ENCODE measurements at regions not wholly inside any gene's neighbourhood (a gene's known extent, or its start where the extent isn't known, plus 50 kb on each side); places are given as distances from the start of the nearest gene placed in this dataset.
A peak's percentile ranks its signal among the peaks of the same experiment; 100 is the strongest.
"Not testable (repeated sequence)": the region's sequence is repeated elsewhere in the genome, so short reads cannot be mapped to it uniquely, and the experiment has no call there.

DNA sequence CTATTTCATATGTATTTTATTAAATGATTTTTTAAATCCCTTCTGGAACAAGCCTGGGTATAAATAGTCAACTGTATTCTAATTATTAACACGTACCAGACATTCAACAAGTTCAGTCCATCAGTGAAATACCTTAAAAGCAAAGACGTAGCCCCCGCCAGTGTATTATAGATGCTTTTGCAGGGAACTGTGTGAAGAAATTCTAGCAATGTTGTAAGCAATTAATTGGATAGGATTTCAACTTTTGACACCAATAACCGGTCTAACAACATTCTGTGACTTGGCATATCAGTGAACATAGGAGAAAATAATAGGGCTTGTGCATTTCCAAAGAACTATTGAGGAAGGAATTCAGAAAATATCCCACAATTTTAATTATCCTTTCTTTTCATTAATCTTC, 67.2 kb upstream of the TGFBR2 start:
- H3K4me3 ChIP-seq, result no peak overlapping the region
- no peaks in the 10 kb centered on the region for H3K9me3 ChIP-seq
- H3K4me1 ChIP-seq, result peaks cover 13% of the 10 kb centered on the region
- H3K27me3 ChIP-seq (ENCODE audit: low read depth), result no peaks in the 10 kb centered on the region
- no peaks in the 10 kb centered on the region for H3K36me3 ChIP-seq (replicated peaks)
- in situ Hi-C loops (cut with MboI; ENCODE audit: low sequenced_read_pairs), result no loop called here
- no peak for DNase-seq (ENCODE audit: low spot score in 2 of 2)

DNA sequence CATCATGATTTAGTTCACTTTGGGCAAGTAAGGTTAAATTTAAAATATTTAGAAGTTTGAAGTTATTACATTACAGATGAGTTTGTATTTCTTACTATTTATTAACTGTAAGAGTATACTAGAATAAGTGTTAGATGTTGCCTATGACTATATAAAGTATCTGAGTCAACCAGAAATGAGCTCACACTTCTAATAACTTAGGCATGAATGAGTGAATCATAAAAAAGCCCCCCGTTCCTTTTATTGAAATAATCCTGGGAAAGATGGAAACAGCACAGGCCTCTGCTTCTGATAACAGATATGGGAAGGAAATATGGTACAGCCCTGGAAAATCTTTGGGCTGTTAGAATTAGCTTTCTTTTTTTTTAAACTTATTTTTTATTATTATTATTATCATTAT, 66.6 kb upstream of the TGFBR2 start:
- DNase-seq (ENCODE audit: low spot score in 2 of 2), result no peak
- Histone ChIP-seq H3K9me3 (no peaks in the 10 kb centered on the region), H3K27me3 (ENCODE audit: low read depth) (no peaks in the 10 kb centered on the region), H3K4me1 (peaks cover 13% of the 10 kb centered on the region), H3K36me3 (replicated peaks) (no peaks in the 10 kb centered on the region), H3K4me3 (no peak overlapping the region)
- in situ Hi-C loops (cut with MboI; ENCODE audit: low sequenced_read_pairs), result no loop called here

DNA sequence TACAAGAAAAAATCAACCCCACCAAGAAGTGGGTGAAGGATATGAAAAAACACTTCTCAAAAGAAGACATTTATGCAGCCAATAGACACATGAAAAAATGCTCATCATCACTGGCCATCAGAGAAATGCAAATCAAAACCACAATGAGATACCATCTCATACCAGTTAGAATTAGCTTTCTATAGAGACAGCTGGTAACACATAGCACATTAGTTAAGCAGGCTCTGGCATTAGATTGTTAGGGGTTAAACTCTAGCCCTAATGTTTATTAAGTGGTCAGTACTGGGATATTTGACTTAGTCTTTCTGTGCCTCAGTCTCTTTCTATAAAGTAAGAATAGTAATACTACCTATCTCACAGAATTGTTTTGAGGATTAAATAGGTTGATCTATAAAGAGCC, 65.2 kb upstream of the TGFBR2 start:
- DNase-seq (ENCODE audit: low spot score in 2 of 2); H3K27me3 ChIP-seq (ENCODE audit: low read depth); in situ Hi-C loops (cut with MboI; ENCODE audit: low sequenced_read_pairs); H3K36me3 ChIP-seq (replicated peaks); H3K9me3 ChIP-seq; H3K4me3 ChIP-seq: not testable (repeated sequence)
- peaks cover 13% of the 10 kb centered on the region for H3K4me1 ChIP-seq

DNA sequence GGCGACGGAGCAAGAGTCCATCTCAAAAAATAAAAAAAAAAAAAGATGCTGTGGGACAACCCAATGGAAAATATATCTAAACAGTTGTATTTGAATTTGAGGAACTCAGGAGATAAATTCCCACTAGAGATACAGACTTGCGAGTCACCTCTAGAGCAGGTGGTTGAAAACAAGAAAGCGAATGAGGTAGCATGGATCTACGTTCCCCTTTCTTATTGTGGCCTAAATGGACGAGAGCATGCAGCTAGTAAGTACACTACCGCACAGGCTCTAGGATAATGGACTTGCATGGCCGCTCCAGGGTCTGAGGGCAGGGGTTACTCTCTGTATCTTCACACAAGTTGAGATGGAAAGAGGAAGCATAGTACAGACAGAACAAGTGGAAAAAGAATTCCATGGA, 63.5 kb upstream of the TGFBR2 start:
- no peaks in the 10 kb centered on the region for H3K9me3 ChIP-seq
- in situ Hi-C loops (cut with MboI; ENCODE audit: low sequenced_read_pairs), result no loop called here
- no peaks in the 10 kb centered on the region for H3K36me3 ChIP-seq (replicated peaks)
- no peak overlapping the region for H3K4me3 ChIP-seq
- no peak for DNase-seq (ENCODE audit: low spot score in 2 of 2)
- H3K27me3 ChIP-seq (ENCODE audit: low read depth), result no peaks in the 10 kb centered on the region
- H3K4me1 ChIP-seq, result peaks cover 13% of the 10 kb centered on the region

DNA sequence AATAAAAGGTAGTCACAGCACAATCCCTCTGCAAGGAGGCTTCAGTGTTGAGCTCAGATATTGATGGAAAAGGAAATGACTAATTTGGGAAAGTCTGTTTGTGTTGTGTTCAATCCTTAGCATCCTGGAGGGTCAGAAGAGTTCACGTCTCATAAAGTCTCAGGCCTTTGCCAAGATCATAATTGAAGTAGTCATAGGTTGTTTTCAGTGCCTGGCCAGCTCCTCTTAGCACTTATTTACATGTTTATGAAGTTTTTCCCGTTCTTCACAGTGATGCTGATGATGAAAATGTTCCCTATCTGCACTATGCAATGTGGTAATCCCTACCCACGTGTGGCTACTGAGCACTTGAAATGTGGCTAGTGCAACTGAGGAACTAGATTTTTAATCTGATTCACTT, 61.6 kb upstream of the TGFBR2 start:
- H3K4me1 ChIP-seq, result peaks cover 4% of the 10 kb centered on the region; the same call in 1 of the 2 replicates
- DNase-seq (ENCODE audit: low spot score in 2 of 2), result no peak
- in situ Hi-C loops (cut with MboI; ENCODE audit: low sequenced_read_pairs), result no loop called here
- H3K4me3 ChIP-seq, result no peak overlapping the region
- no peaks in the 10 kb centered on the region for H3K36me3 ChIP-seq (replicated peaks)
- H3K27me3 ChIP-seq (ENCODE audit: low read depth), result no peaks in the 10 kb centered on the region
- no peaks in the 10 kb centered on the region for H3K9me3 ChIP-seq

DNA sequence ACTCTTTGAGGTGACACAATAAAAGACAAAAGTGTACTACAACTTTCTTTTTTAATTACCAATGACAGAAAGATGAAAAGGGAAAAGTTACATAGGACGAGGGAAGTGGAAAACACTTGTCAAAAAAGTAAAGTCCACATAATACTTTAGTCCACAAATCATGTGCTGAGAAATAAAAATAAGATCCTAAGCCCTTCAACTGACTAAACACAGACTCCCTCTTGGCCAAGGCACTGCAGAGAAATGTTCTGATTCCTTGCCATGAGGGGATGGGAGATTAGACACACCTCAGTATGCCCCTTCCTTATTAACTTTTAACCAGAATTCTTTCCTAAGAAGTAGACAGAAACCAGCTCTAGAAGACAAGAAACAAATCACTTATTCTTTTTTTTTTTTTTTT, 59.5 kb upstream of the TGFBR2 start:
- no peaks in the 10 kb centered on the region for H3K27me3 ChIP-seq (ENCODE audit: low read depth)
- in situ Hi-C loops (cut with MboI; ENCODE audit: low sequenced_read_pairs), result no loop called here

DNA sequence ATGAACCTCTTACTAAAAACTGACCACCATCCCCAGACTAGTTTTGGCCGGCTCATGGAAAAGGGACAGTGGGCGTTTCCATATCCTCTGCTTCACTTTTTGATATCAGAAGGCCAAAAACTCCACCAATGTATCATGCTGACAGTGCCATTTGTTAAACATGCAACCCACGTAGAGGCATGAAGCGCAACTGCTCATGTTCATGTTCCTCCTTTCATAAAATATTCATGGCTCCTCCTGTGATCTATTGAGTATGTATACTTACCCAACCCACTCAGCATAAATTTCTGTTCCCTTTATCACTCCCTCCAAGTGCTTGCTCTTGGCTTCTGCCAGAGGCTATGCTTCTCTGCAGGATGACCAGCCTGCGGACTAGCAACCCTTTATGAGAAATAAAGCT, 58.7 kb upstream of the TGFBR2 start:
- Histone ChIP-seq H3K4me1 (peaks cover 4% of the 10 kb centered on the region; the same call in 1 of the 2 replicates), H3K27me3 (ENCODE audit: low read depth) (no peaks in the 10 kb centered on the region), H3K9me3 (no peaks in the 10 kb centered on the region), H3K4me3 (no peak overlapping the region), H3K36me3 (replicated peaks) (no peaks in the 10 kb centered on the region)
- DNase-seq (ENCODE audit: low spot score in 2 of 2), result no peak
- in situ Hi-C loops (cut with MboI; ENCODE audit: low sequenced_read_pairs), result no loop called here

More for the DNA sequence above, 59.5 kb upstream of the TGFBR2 start:
- H3K36me3 ChIP-seq (replicated peaks), result no peaks in the 10 kb centered on the region
- peaks cover 4% of the 10 kb centered on the region; the same call in 1 of the 2 replicates for H3K4me1 ChIP-seq
- H3K9me3 ChIP-seq, result no peaks in the 10 kb centered on the region
- H3K4me3 ChIP-seq, result no peak overlapping the region
- no peak for DNase-seq (ENCODE audit: low spot score in 2 of 2)

DNA sequence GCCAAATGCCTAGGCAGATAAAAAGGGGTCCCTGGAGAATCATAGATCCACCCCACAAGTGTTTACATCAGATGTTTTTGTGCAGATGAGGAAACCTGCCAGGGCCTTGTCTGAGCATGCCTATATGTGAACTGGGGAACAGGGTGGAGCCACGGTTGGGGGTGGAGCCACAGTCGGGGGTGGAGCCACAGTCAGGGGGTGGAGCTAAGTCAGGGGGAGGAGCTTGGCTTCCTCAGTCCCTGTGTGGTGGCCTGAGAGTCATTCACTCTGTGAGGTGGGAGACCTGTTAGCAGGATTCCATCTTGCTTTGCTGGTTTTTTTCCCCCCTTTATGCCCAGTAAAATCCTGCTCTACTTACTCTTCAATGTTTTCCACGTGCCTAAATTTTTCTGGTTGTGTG, 57.8 kb upstream of the TGFBR2 start:
- Histone ChIP-seq H3K36me3 (replicated peaks) (no peaks in the 10 kb centered on the region), H3K4me1 (peaks cover 6% of the 10 kb centered on the region; the same call in 1 of the 2 replicates), H3K9me3 (no peaks in the 10 kb centered on the region), H3K4me3 (no peak overlapping the region), H3K27me3 (ENCODE audit: low read depth) (no peaks in the 10 kb centered on the region)
- in situ Hi-C loops (cut with MboI; ENCODE audit: low sequenced_read_pairs), result no loop called here
- DNase-seq (ENCODE audit: low spot score in 2 of 2), result peak in 1 of 2 experiments; percentile 38

DNA sequence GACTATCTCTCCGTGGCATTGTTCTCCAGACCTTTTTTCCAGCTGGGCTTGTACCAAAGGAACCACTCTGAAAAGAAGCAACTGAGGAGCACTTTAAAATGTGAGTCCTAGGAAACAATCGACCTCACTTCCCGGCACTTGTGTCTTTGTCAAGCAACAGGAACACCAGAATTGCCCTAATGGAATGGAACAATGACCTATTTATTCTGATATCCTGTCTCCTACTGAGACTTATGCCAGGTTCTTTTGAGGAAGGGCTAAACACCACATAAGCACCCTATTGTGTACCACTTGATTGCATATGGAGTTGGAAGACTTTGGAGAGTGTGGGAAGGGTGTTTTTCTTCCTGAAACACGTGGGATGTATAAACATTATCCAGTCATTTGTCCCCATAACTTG, 56.8 kb upstream of the TGFBR2 start:
- Histone ChIP-seq H3K4me3 (no peak overlapping the region), H3K9me3 (no peaks in the 10 kb centered on the region), H3K36me3 (replicated peaks) (no peaks in the 10 kb centered on the region), H3K27me3 (ENCODE audit: low read depth) (no peaks in the 10 kb centered on the region), H3K4me1 (peaks cover 6% of the 10 kb centered on the region; the same call in 1 of the 2 replicates)
- in situ Hi-C loops (cut with MboI; ENCODE audit: low sequenced_read_pairs), result no loop called here
- peak in 1 of 2 experiments; percentile 19 for DNase-seq (ENCODE audit: low spot score in 2 of 2)

DNA sequence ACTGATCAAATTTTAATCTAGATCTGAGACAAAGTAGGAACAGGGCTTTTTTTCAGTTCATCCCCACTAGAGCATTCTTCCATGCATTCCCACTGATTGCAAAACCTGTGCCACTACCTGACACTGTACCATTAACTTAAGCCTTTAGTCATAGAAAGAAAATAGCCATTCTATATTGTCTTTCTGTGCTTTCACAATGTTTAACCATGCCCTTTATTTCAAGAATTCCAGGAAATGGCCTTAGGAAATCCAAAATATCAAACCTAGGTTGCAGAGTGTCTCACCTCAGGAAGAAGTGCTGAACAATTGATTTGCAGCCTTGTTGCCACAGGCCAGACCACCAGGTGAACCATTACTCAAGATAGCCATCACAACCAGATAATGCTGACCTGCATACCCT, 56.2 kb upstream of the TGFBR2 start:
- Histone ChIP-seq H3K4me1 (peaks cover 6% of the 10 kb centered on the region; the same call in 1 of the 2 replicates), H3K9me3 (no peaks in the 10 kb centered on the region), H3K27me3 (ENCODE audit: low read depth) (no peaks in the 10 kb centered on the region), H3K36me3 (replicated peaks) (no peaks in the 10 kb centered on the region), H3K4me3 (no peak overlapping the region)
- DNase-seq (ENCODE audit: low spot score in 2 of 2), result no peak
- in situ Hi-C loops (cut with MboI; ENCODE audit: low sequenced_read_pairs), result no loop called here

DNA sequence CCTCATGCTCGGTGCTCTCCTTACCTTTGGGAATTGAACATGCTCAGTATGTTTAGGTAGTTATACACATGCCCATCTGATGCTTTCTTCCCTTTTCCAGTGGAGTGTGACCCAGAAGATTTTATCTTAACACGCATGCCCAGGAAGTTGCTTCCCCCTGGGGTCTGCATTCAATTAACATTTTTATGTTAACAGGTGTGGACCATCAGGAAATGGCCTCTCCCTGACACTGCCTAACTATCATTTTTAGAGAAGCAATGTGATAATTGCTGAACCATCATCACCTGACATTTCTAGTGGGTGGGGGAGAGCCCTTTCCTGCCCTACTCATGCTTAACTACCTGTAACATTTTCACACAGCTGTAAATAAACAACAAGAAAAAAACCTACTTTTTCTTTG, 55.1 kb upstream of the TGFBR2 start:
- Histone ChIP-seq H3K27me3 (ENCODE audit: low read depth) (no peaks in the 10 kb centered on the region), H3K4me3 (no peak overlapping the region), H3K36me3 (replicated peaks) (no peaks in the 10 kb centered on the region), H3K4me1 (peaks cover 6% of the 10 kb centered on the region; the same call in 1 of the 2 replicates), H3K9me3 (no peaks in the 10 kb centered on the region)
- in situ Hi-C loops (cut with MboI; ENCODE audit: low sequenced_read_pairs), result no loop called here
- DNase-seq (ENCODE audit: low spot score in 2 of 2), result no peak

DNA sequence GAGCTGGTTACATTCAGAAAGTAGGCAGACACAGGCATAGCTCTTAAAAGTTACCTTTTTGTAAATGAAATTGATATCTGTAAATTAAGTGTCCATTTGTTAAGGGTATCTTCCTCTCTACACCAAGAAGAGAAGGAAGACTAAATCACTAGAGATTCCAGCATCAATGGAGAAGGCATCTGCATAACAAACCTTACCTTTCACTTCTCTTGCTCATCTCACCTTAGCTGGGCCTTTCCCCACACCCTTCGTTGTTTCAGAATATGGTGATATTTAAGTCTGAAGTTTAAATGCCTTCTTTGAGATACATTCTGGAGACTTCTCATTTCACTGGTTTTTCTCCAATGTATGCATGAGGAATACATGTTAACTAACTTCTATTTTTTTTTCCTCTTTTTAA, 54.5 kb upstream of the TGFBR2 start:
- Histone ChIP-seq H3K4me1 (peaks cover 6% of the 10 kb centered on the region; the same call in 1 of the 2 replicates), H3K36me3 (replicated peaks) (no peaks in the 10 kb centered on the region), H3K27me3 (ENCODE audit: low read depth) (no peaks in the 10 kb centered on the region), H3K4me3 (no peak overlapping the region), H3K9me3 (no peaks in the 10 kb centered on the region)
- in situ Hi-C loops (cut with MboI; ENCODE audit: low sequenced_read_pairs), result no loop called here
- no peak for DNase-seq (ENCODE audit: low spot score in 2 of 2)

DNA sequence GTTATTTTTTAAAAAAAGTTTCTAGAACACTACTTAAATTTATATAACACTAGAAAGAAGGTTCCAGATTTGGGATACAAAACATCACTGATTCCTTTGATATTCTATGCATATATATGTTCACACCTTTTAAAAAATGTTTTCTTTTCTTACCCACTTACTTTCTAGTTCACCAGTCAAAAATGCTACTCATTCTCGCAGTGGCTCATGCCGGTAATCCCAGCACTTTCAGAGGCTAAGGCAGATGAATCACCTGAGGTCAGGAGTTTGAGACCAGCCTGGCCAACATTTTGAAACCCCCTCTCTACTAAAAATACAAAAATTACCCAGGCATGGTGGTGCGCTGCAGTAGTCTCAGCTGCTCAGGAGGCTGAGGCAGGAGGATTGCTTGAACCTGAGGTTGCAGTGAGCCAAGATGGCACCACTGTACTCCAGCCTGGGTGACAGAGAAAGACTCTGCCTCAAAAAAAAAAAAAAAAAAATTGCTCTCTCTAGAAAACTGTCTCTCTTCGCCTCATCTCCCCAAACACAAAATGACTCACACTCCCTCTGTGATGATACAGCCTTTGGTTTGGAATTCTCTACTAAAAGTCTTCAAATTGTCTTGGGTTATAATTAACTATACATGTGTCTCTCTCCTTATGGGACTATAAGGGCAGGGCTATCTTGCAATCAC, 52.6 kb upstream of the TGFBR2 start:
- H3K4me3 ChIP-seq, result no peak overlapping the region
- DNase-seq (ENCODE audit: low spot score in 2 of 2), result no peak
- H3K4me1 ChIP-seq, result peaks cover 6% of the 10 kb centered on the region; the same call in 1 of the 2 replicates
- no peaks in the 10 kb centered on the region for H3K36me3 ChIP-seq (replicated peaks)
- no peaks in the 10 kb centered on the region for H3K27me3 ChIP-seq (ENCODE audit: low read depth)
- in situ Hi-C loops (cut with MboI; ENCODE audit: low sequenced_read_pairs), result no loop called here
- no peaks in the 10 kb centered on the region for H3K9me3 ChIP-seq

DNA sequence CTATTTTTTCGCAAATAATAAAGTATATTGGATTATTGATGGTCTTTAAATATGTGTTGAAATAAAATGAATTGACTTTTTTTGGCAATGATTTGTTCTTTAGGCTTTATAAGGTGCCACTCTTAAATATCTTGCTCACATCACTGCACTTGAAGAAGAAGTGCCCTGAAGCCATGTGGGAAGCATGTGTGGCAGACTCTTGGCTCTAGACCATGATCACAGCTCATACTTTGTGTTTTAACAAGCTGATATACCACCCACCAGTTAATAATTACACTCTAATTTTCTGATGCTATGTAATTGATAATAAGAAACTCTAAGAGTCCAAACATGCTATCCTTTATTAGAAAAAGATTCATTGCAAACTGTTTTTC, 52.1 kb upstream of the TGFBR2 start:
- Histone ChIP-seq H3K4me1 (peaks cover 5% of the 10 kb centered on the region; the same call in 1 of the 2 replicates), H3K4me3 (no peak overlapping the region), H3K27me3 (ENCODE audit: low read depth) (no peaks in the 10 kb centered on the region), H3K9me3 (no peaks in the 10 kb centered on the region), H3K36me3 (replicated peaks) (no peaks in the 10 kb centered on the region)
- in situ Hi-C loops (cut with MboI; ENCODE audit: low sequenced_read_pairs), result no loop called here
- DNase-seq (ENCODE audit: low spot score in 2 of 2), result no peak

DNA sequence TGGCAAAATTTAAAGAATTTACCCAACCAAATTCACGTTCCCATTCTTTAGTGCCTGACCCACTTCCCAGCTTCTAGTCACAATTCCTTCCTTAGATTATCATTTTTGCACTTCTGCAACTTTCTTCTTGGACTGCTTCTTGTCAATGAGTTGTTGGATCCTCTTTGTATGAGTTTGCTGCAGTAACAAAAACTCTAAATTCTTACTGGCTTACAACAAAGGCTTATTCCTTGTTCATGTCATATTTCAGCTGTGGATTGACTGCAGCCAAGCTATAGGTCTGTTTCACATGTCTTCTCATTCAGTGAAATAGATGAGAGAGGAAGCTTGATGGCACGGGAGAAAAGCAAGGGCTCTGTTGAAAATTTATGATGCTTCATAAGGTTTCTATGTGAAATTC, 50.4 kb upstream of the TGFBR2 start:
- no peak overlapping the region for H3K4me3 ChIP-seq
- no peaks in the 10 kb centered on the region for H3K27me3 ChIP-seq (ENCODE audit: low read depth)
- 0 out of 2 replicates have a peak, but pooled peaks cover 2% of the 10 kb centered on the region for H3K4me1 ChIP-seq
- H3K36me3 ChIP-seq (replicated peaks), result no peaks in the 10 kb centered on the region
- no peak for DNase-seq (ENCODE audit: low spot score in 2 of 2)
- in situ Hi-C loops (cut with MboI; ENCODE audit: low sequenced_read_pairs), result no loop called here
- H3K9me3 ChIP-seq, result no peaks in the 10 kb centered on the region
